ENCODE measurements at regions not wholly inside any gene's neighbourhood (a gene's known extent, or its start where the extent isn't known, plus 50 kb on each side); places are given as distances from the start of the nearest gene placed in this dataset.
"Not testable (repeated sequence)": the region's sequence is repeated elsewhere in the genome, so short reads cannot be mapped to it uniquely, and the experiment has no call there.

- DNase-seq = no peak
These were observed 89.4 kb upstream of the AFDN start for GRCh38 chr6:167737205-167737830.

DNA sequence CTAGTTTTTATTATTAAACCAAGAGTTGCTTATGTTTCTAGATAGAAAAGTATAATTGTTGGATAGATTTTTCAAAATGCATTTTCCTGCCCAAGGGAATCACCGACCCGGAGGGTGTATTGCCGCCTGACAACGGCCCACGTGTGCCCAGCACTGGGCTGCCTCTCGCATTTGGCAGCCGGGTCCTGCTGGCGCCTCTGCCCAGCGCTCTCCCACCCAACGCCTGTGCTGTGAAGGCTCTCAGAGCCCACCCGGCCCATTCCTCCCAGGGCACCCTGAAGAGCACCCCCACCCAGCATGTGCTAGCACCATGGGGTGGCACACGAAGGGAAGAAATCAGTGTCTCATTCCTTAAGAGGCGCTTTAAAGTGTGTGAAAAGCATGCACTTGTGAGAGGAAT lies 88.3 kb upstream of the AFDN start:
- no peak for DNase-seq

DNA sequence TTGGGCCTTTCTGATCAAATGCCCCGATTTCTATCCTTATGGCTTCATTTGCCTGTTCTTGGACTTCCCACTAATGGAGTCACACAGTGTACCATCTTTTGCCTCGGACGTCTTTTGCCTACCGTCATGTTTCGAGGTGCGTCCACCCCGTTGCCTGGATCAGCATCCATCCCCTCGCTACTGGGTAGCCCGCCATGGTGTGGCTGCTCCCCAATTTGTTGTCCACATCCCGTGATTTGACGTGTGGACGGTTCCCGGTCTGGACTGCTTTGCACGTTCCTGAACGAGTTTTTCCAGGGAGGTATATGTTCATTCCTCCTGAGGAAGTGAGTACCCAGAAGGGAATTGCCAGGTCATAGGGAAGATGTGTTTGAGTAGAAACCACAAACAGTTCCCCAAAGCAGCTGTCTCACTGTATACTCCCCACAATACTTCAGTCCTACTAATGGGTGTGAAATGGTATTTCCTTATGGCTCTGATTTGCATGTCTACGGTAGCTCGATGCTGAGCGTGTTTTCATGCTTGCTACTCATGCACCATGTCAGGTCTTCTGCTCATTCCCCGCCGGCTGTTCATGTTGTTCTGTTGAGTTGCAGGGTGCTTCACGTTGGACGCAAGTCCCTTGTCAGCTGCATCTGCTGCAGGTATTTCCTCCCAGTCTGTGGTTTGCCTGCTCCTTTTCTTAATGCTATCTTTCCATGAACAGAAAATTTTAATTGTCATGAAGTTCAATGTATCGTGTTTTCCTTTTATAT lies 86.8 kb upstream of the AFDN start:
- no peak for DNase-seq

GRCh38 chr6:167742719-167743303 lies 83.9 kb upstream of the AFDN start:
- no peak for DNase-seq

- no peak for DNase-seq
These were observed 81.7 kb upstream of the AFDN start for GRCh38 chr6:167744681-167745669.

- no peak for DNase-seq
These were observed 80.9 kb upstream of the AFDN start for GRCh38 chr6:167745670-167746389.

DNA sequence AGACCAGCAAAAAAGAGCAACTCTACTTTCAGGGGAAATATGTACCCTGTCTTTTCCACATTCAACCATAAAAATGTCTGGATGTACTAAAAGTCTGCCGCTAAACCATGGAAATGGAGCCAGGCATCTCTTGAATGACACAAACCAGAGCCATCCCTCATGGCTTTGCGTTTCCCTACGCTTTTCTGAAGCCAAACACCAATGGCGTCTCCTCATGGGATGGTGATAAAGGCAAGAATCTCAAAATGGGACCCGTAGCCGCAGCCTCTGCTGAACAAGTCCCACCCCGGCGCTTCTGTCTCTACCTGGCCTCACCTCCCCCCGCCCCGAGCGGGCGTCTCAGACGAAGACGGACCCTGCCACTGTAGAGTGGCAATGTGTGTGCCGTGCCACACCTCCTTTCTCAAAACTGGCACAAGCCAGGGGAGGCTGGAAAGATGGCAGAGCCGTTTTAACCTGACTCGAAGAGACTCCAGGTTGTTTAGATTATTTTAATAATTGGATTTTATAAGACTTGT lies 80.3 kb upstream of the AFDN start:
- DNase-seq = no peak

- no peak for DNase-seq
These were observed 79.7 kb upstream of the AFDN start for GRCh38 chr6:167746975-167747374.

DNA sequence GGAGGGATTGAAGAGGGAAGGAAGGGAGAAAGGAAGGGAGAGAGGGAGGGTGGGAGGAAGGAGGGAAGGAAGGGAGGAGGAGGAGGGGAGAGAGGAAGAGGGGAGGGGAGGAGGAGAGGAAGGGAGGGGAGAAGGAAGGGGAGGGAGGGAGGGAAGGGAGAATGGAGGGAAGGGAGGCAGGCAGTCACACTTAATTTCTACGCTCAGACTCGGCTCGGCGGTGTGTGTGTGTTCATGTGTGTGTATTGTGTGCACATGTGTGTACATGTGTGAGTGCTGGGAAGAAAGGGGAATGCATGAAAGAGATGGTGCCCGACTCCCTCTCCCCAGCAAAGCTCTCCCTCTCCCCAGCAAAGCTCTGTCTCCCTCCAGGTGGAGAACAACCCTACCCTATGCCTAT lies 79.1 kb upstream of the AFDN start:
- no peak for DNase-seq

DNA sequence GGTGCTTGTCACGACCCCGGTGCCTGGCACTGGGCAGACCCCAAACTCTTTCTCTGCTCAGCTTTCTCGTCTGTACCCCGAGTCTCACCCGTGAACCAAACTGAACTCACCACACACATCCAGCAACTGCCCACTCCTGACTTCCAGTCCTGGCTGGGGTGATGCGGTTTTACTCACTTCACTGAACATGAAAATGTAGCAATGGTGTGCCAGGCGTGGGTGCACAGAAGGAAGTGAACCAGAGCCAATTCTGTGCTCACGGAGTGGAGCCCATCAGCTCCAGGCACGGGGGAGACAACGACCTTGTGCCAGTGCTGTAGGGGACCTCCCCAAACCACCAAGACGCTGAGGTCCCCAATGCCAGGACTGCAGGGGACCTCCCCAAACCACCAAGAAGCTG lies 78.7 kb upstream of the AFDN start:
- no peak for DNase-seq

DNA sequence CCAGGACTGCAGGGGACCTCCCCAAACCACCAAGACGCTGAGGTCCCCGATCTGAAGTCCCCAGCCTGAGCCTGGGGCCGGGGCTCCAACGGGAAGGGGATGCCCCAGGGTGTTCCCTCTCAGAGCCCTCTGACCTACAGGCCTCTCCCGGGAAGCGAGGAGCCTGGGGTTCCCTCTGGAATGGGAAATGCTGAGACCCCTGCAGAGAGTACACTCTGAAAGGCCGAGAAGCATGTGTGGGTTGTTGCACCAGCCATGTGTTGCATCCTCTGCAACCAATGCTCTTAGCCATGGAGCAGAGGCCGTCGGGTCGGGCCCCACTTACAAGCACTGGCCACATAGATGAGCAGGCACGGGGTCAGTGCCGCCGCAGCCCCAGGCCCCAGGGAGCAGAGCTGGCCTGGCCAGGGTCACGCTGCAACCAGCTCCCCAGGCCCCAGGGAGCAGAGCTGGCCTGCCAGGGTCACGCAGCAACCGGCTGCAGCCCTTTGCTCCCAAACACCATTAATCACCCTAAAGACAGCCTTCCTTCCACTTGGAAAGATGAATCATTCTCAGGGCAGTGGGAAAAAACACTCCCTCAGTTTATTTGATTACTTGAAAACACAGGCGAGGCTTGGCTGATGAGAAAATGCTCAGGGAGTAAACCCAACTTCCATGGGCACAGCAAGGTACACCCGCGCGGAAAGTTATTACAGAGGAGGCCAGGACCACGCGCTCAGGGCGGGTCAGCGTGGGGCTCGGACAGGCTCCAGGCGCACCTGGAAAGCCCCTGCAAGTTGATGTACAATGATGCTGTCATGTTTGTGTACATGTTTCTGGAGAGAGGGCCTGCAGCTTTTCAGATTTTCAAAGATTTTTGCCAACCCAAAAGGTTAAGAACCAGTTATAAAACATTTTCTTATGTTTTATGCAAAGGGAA lies 78.0 kb upstream of the AFDN start:
- no peak for DNase-seq

GRCh38 chr6:167750956-167751358 lies 75.8 kb upstream of the AFDN start:
- no peak for DNase-seq

- no peak for DNase-seq
These were observed 75.1 kb upstream of the AFDN start for GRCh38 chr6:167751579-167752115.

DNA sequence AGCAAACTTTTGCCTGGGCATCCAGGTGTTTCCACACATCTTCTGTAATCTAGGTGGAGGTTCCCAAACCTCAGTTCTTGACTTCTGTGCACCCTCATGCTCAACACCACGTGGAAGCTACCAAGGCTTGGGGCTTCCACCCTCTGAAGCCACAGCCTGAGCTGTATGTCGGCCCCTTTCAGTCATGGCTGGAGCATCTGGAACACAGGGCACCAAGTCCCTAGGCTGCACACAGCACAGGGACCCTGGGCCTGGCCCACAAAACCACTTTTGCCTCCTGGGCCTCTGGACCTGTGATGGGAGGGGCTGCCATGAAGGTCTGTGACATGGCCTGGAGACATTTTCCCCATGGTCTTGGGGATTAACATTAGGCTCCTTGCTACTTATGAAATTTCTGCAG lies 73.4 kb upstream of the AFDN start:
- not testable (repeated sequence) for DNase-seq

GRCh38 chr6:167754691-167755090 lies 72.0 kb upstream of the AFDN start:
- no peak for DNase-seq

DNA sequence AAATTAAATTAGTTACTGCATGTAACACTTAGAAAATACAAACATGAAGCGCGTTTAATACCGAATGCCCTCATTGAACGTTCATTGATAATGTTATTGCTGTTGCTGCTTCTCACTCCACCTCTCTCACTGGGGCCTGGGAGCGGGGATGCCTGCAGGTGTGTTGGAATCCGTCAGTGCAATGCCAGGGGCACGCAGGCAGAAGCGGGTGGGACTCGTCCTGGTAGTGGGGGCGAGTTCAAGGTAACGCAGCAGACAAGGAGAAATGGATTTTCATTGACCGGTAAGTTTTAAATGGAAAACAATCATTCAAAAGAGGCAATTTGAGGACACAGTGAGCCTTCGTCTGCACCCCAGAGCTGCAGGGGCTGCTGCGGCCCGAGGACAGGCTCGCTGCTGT lies 71.2 kb upstream of the AFDN start:
- DNase-seq = no peak

DNA sequence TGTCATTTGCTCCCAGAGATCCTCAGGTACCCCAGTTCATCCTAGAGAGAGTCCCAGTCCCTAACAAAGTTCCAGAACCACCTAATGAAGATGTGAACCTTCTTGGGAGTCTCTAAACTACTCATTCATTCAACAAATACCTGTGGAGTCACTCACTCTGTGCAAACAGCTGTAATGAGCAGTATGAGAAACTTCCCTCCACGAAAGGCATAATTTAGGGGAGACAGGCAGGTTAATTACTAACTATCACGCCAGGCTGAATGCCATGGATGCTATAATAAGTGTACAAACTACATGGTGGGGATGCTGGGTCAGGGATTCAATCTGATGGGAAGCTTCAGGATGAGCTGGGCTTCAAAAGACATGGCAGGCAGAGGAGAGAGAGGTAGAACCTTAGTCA lies 70.1 kb upstream of the AFDN start:
- DNase-seq = no peak

GRCh38 chr6:167757249-167757648 lies 69.5 kb upstream of the AFDN start:
- no peak for DNase-seq

DNA sequence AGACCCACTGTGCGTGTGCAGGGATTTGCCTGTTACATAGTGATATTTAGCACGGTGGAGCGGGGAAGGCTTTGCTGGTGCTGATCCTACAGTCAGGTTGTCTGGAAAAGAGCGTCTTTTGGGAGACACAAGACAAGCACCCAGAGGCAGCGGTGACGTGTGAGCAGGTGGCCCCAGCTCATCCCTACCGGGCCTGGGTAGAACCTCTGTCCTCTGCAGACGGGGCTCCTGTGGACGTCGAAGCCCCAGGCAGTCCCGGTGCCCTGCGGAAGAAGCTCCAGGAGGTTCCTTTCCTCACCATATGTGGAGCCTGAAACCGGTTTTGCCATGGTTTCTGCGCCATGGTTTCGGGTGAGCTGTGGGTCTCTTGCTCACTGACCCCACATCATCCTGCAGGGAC lies 68.9 kb upstream of the AFDN start:
- DNase-seq = no peak

- no peak for DNase-seq
These were observed 68.2 kb upstream of the AFDN start for GRCh38 chr6:167758309-167759023.

All from CD4-positive, alpha-beta T cell treated with Interferon gamma for 1 hour (primary cell).